Smooth muscle cell (in vitro differentiated cells): ENCODE measurements at regions not wholly inside any gene's neighbourhood (a gene's known extent, or its start where the extent isn't known, plus 50 kb on each side); places are given as distances from the start of the nearest gene placed in this dataset.

Experiments
- DNase-seq: peaks from one replicate; lab custom pipeline; 2025; ENCODE audit not compliant: unreplicated experiment; lab: John Stamatoyannopoulos, UW
- H2AFZ ChIP-seq: fragments of 200-600 bp; sonication (generic); 2 replicates; pipeline ENCODE4 v1.6.0; 2016; ENCODE audit warnings: antibody characterized with exemption, low read depth, mild to moderate bottlenecking
- H3F3A ChIP-seq: fragments of 200-600 bp; sonication (generic); 2 replicates; pipeline ENCODE4 v1.6.0; 2017; ENCODE audit warnings: antibody characterized with exemption, low read depth
- H3K27ac ChIP-seq: fragments of 200-600 bp; sonication (generic); 2 replicates; pipeline ENCODE4 v1.5.1; 2016; ENCODE audit warnings: low read depth, mild to moderate bottlenecking
- H3K27me3 ChIP-seq: fragments of 200-600 bp; sonication (generic); 2 replicates; pipeline ENCODE4 v1.6.1; 2016; ENCODE audit warnings: low read depth, mild to moderate bottlenecking
- H3K36me3 ChIP-seq: fragments of 200-600 bp; sonication (generic); 2 replicates; pipeline ENCODE4 v1.5.1; 2016; ENCODE audit warnings: low read depth
- H3K4me1 ChIP-seq: fragments of 200-600 bp; sonication (generic); 2 replicates; pipeline ENCODE4 v1.5.1; 2016; ENCODE audit warnings: low read depth
- H3K4me2 ChIP-seq: fragments of 200-600 bp; sonication (generic); 2 replicates; pipeline ENCODE4 v1.6.0; 2016; ENCODE audit warnings: mild to moderate bottlenecking
- H3K4me3 ChIP-seq: fragments of 200-600 bp; sonication (generic); 2 replicates; pipeline ENCODE4 v1.5.1; 2016; ENCODE audit warnings: mild to moderate bottlenecking
- H3K79me2 ChIP-seq: fragments of 200-600 bp; sonication (generic); 2 replicates; pipeline ENCODE4 v1.6.0; 2016; ENCODE audit warnings: low read depth, mild to moderate bottlenecking
- H3K9ac ChIP-seq: fragments of 200-600 bp; sonication (generic); 2 replicates; pipeline ENCODE4 v1.6.0; 2016; ENCODE audit warnings: low read depth
- H3K9me3 ChIP-seq: fragments of 200-600 bp; sonication (generic); replicated peaks from 2 replicates; pipeline ENCODE4 v1.5.1; 2016; ENCODE audit warnings: low read depth
- H4K20me1 ChIP-seq: fragments of 200-600 bp; sonication (generic); 2 replicates; pipeline ENCODE4 v1.6.0; 2016; ENCODE audit warnings: low read depth
- WGBS: methylation state at CpG from one replicate; pipeline ENCODE4 v1.1.7; 2016; ENCODE audit warnings: low lambda C conversion rate; 5-methylcytosine and 5-hydroxymethylcytosine counted together
- TF ChIP-seq, protein P1 (sequence below): fragments of 200-600 bp; sonication (generic); IDR thresholded peaks from 2 replicates; pipeline ENCODE4 v1.5.1; 2017; ENCODE audit warnings: borderline replicate concordance, mild to moderate bottlenecking, antibody characterized with exemption; ENCODE audit not compliant: insufficient read depth, poor library complexity, severe bottlenecking

DNA sequence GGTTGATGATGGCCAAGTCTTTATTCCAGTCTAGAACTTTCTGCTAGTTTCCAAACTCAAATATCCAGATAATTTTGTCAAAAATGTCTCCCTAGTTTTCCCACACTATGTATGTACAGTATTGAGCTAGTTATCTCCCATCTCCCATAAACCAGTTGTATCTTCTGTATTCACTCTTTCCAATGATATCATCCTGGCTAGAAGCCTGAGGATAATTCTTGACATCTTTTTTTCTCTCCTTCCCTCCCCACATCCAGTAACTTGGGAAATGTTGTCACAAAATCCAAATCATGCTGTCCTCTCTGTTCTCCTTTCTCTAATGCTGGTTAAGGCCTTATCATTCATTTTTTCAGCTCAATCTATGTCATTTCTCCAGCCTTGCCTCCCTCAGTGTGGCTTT is 553.8 kb upstream of the FANCL start:
- Histone ChIP-seq H3F3A (no peaks in the 10 kb centered on the region), H3K9ac (no peak overlapping the region), H3K79me2 (no peaks in the 10 kb centered on the region), H3K4me3 (no peak overlapping the region), H3K27me3 (no peaks in the 10 kb centered on the region), H3K9me3 (no peaks in the 10 kb centered on the region), H3K4me1 (no peaks in the 10 kb centered on the region), H3K36me3 (no peaks in the 10 kb centered on the region), H2AFZ (no peak overlapping the region), H3K4me2 (no peak overlapping the region), H3K27ac (no peak overlapping the region), H4K20me1 (no peaks in the 10 kb centered on the region)
- no peak for DNase-seq
- TF ChIP-seq, protein P1, sequence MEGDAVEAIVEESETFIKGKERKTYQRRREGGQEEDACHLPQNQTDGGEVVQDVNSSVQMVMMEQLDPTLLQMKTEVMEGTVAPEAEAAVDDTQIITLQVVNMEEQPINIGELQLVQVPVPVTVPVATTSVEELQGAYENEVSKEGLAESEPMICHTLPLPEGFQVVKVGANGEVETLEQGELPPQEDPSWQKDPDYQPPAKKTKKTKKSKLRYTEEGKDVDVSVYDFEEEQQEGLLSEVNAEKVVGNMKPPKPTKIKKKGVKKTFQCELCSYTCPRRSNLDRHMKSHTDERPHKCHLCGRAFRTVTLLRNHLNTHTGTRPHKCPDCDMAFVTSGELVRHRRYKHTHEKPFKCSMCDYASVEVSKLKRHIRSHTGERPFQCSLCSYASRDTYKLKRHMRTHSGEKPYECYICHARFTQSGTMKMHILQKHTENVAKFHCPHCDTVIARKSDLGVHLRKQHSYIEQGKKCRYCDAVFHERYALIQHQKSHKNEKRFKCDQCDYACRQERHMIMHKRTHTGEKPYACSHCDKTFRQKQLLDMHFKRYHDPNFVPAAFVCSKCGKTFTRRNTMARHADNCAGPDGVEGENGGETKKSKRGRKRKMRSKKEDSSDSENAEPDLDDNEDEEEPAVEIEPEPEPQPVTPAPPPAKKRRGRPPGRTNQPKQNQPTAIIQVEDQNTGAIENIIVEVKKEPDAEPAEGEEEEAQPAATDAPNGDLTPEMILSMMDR = no peak

DNA sequence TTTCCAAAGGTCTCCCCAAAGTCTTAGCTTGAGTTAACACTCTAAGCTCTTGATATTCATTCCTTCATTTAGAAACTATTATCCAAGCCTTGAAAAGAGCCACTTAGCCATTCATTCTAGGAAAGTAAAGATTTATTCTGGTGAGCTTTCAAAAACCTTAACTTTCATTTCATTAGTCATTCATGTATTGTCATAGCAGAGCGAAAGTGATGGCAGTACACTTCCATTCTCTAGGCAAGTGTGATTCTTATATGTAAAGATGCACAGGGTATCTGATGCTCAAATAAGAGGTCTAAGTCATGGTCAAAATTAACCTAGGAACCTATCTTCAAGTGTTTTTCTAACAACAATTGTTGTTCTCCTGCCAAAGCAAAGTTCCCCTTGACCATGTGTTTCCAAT is 553.0 kb upstream of the FANCL start:
- H3K4me1 ChIP-seq = no peaks in the 10 kb centered on the region
- H3K9me3 ChIP-seq = no peaks in the 10 kb centered on the region
- TF ChIP-seq, protein P1 = no peak
- H3K27ac ChIP-seq = no peak overlapping the region
- no peak overlapping the region for H3K4me3 ChIP-seq
- H4K20me1 ChIP-seq = no peaks in the 10 kb centered on the region
- no peak overlapping the region for H3K4me2 ChIP-seq
- H3F3A ChIP-seq = no peaks in the 10 kb centered on the region
- no peaks in the 10 kb centered on the region for H3K79me2 ChIP-seq
- H2AFZ ChIP-seq = no peak overlapping the region
- no peak overlapping the region for H3K9ac ChIP-seq
- DNase-seq = no peak
- no peaks in the 10 kb centered on the region for H3K36me3 ChIP-seq
- H3K27me3 ChIP-seq = no peaks in the 10 kb centered on the region
- WGBS = 94% methylated on average over 1 of the region's 1 CpG

DNA sequence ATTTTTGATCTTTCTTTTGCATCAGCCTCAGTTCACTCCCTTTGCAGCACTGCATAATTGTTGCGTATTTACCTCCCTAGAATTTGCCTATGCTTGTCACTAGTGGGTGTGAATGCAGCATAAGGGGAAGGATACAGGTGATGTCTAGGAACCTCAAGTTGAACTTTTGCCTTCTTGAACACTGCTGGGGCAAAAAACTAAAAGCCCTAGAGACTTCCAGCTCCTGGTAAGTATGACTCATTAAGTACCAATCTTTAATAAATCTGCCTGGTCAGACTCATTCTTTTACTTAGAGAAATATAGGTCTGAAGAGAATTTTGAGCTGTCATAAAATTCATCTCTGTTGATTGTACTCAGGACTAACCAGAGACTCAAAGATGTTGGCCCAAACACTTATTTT is 547.3 kb upstream of the FANCL start:
- no peak overlapping the region for H3K27ac ChIP-seq
- WGBS = 91% methylated on average over 1 of the region's 1 CpG
- H2AFZ ChIP-seq = no peak overlapping the region
- H3K79me2 ChIP-seq = no peaks in the 10 kb centered on the region
- TF ChIP-seq, protein P1 = no peak
- H3K4me1 ChIP-seq = no peaks in the 10 kb centered on the region
- H4K20me1 ChIP-seq = no peaks in the 10 kb centered on the region
- no peaks in the 10 kb centered on the region for H3K36me3 ChIP-seq
- H3K9me3 ChIP-seq = no peaks in the 10 kb centered on the region
- H3K27me3 ChIP-seq = no peaks in the 10 kb centered on the region
- DNase-seq = no peak
- no peaks in the 10 kb centered on the region for H3F3A ChIP-seq
- H3K4me2 ChIP-seq = no peak overlapping the region
- no peak overlapping the region for H3K4me3 ChIP-seq
- H3K9ac ChIP-seq = no peak overlapping the region

DNA sequence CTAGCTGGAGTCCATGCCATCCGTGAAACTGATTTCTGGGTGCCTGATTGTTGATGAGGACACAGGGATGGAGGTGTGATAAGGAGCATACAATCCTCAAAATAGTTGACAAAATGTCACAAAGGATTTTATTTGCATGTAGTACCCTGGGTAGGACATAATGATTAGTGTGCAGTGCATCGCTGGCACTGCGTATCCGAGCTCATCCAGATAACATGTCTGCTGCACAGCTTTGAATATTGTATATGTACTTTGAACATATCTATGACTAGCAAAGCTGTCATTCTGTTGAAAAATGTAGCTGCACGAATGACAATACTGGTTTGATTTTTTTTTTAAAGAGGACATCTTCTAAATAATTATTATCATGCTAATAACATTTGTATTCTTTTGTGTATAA is 529.7 kb upstream of the FANCL start:
- no peaks in the 10 kb centered on the region for H3K79me2 ChIP-seq
- no peaks in the 10 kb centered on the region for H4K20me1 ChIP-seq
- no peak overlapping the region for H3K9ac ChIP-seq
- H3F3A ChIP-seq = no peaks in the 10 kb centered on the region
- TF ChIP-seq, protein P1 = no peak
- no peaks in the 10 kb centered on the region for H3K36me3 ChIP-seq
- peaks cover 6% of the 10 kb centered on the region for H3K4me1 ChIP-seq
- no peak overlapping the region for H3K27ac ChIP-seq
- no peak overlapping the region for H3K4me3 ChIP-seq
- WGBS = 92% methylated on average over 5 of the region's 5 CpGs
- H3K4me2 ChIP-seq = no peak overlapping the region
- H3K27me3 ChIP-seq = no peaks in the 10 kb centered on the region
- H3K9me3 ChIP-seq = no peaks in the 10 kb centered on the region
- DNase-seq = no peak
- H2AFZ ChIP-seq = no peak overlapping the region
